GM12878 (cell line): ENCODE measurements at regions not wholly inside any gene's neighbourhood (a gene's known extent, or its start where the extent isn't known, plus 50 kb on each side); places are given as distances from the start of the nearest gene placed in this dataset.

Experiments
- ATAC-seq: fragments of 200-7000 bp; cut with Tn5 transposase; 3 replicates; pipeline ENCODE4 v1.9.1; 2020; ENCODE audit warnings: mild to moderate bottlenecking, moderate library complexity
- BruUV-seq: library from RNA; stranded (reverse); fragments of 400-500 nt; replicated peaks from 2 replicates; lab custom pipeline; 2021; lab: Mats Ljungman, UMichigan
- CTCF ChIA-PET: fragments of 300-600 bp; sonication (Branson Sonifier 250); formaldehyde crosslinking; extraction: SDS; loops from one replicate; lab custom pipeline; 2021; ENCODE audit warnings: inconsistent platforms; lab: Yijun Ruan, JAX
- POLR2A ChIA-PET: fragments of 350-600 bp; formaldehyde crosslinking; extraction: SDS; loops from one replicate; lab custom pipeline; 2021; ENCODE audit warnings: inconsistent platforms; lab: Charles Lee
- RAD21 ChIA-PET: fragments of 300-600 bp; sonication (Branson Sonifier 250); formaldehyde crosslinking; loops from one replicate; lab custom pipeline; 2023; ENCODE audit warnings: antibody characterized with exemption; ENCODE audit not compliant: unreplicated experiment; lab: Charles Lee
- SMC1A ChIA-PET: fragments of 300-600 bp; sonication (Branson Sonifier 250); formaldehyde crosslinking; loops from one replicate; lab custom pipeline; 2023; ENCODE audit not compliant: unreplicated experiment, uncharacterized antibody; lab: Charles Lee
- DNase-seq: peaks from one replicate; pipeline ENCODE4 v3.0.0-alpha.2; 2011; ENCODE audit warnings: low read depth, low spot score
- FAIRE-seq: peaks from 3 replicates; lab custom pipeline; 2011; peaks lifted over from hg19 to GRCh38; lab: Jason Lieb, UNC
- H2AFZ ChIP-seq: 2 replicates; pipeline ENCODE4 v1.6.0; 2011; ENCODE audit warnings: low read depth, low read length, control low read depth; ENCODE audit not compliant: control insufficient read depth
- H3K27ac ChIP-seq: 2 replicates; pipeline ENCODE4 v1.5.1; 2011; ENCODE audit warnings: control low read depth; ENCODE audit not compliant: control insufficient read depth, insufficient read depth
- H3K27me3 ChIP-seq, 2 experiments: replicated peaks in 1 of 2; 2 replicates each; pipeline versions ENCODE4 v1.6.0 to v1.6.1; 2011; ENCODE audit warnings: low read length in 1 of 2; ENCODE audit not compliant: control insufficient read depth in 2 of 2, insufficient read depth in 2 of 2
- H3K36me3 ChIP-seq, 2 experiments: 2 replicates each; pipeline ENCODE4 v1.5.1; 2011; ENCODE audit warnings: low read length in 1 of 2; ENCODE audit not compliant: control insufficient read depth in 2 of 2, insufficient read depth in 2 of 2
- H3K4me1 ChIP-seq: 2 replicates; pipeline ENCODE4 v1.6.1; 2011; ENCODE audit warnings: mild to moderate bottlenecking, low read length, moderate library complexity, mixed read lengths; ENCODE audit not compliant: control insufficient read depth, insufficient read depth
- H3K4me2 ChIP-seq: 2 replicates; pipeline ENCODE4 v1.6.0; 2011; ENCODE audit warnings: control low read depth; ENCODE audit not compliant: control insufficient read depth, insufficient read depth
- H3K4me3 ChIP-seq: fragments of 200-600 bp; sonication (generic); 2 replicates; pipeline ENCODE4 v1.5.1; 2016
- H3K79me2 ChIP-seq: 2 replicates; pipeline ENCODE4 v1.6.0; 2011; ENCODE audit warnings: low read length; ENCODE audit not compliant: control insufficient read depth, insufficient read depth
- H3K9ac ChIP-seq: 2 replicates; pipeline ENCODE4 v1.8.0; 2011; ENCODE audit warnings: low read length, control low read depth, mixed read lengths; ENCODE audit not compliant: control insufficient read depth, insufficient read depth
- H3K9me3 ChIP-seq: replicated peaks from 3 replicates; pipeline ENCODE4 v1.5.1; 2011; ENCODE audit warnings: mild to moderate bottlenecking, low read length; ENCODE audit not compliant: control insufficient read depth, insufficient read depth
- H4K20me1 ChIP-seq: 2 replicates; pipeline ENCODE4 v1.6.0; 2011; ENCODE audit not compliant: control insufficient read depth, insufficient read depth
- ATF7 ChIP-seq: fragments of 450-650 bp; IDR thresholded peaks from 2 replicates; pipeline ENCODE4 v1.6.1; 2016; ENCODE audit warnings: low read depth, mild to moderate bottlenecking
- BACH1 ChIP-seq: fragments of 450-650 bp; IDR thresholded peaks from 2 replicates; pipeline ENCODE4 v1.6.1; 2017; ENCODE audit warnings: mild to moderate bottlenecking, borderline replicate concordance
- CHD1 ChIP-seq: IDR thresholded peaks from 2 replicates; pipeline ENCODE4 v1.6.1; 2012; ENCODE audit warnings: low read depth, low read length, improper control_type of control experiment
- CUX1 ChIP-seq: IDR thresholded peaks from 2 replicates; pipeline ENCODE4 v1.6.1; 2012; ENCODE audit warnings: improper control_type of control experiment, low read depth, low read length; ENCODE audit not compliant: insufficient replicate concordance
- ETV6 ChIP-seq, 2 experiments: fragments of 450-650 bp in 1 of 2; IDR thresholded peaks in 1 of 2; conservative IDR thresholded peaks in 1 of 2; 2 replicates each; pipeline ENCODE4 v1.6.1; 2014; ENCODE audit warnings: antibody characterized with exemption in 1 of 2, borderline replicate concordance in 1 of 2, low read depth in 1 of 2, mild to moderate bottlenecking in 1 of 2, moderate library complexity in 1 of 2
- HDAC6 ChIP-seq: fragments of 200-600 bp; sonication (generic); IDR thresholded peaks from one replicate; pipeline ENCODE4 v1.8.0; 2017; ENCODE audit warnings: antibody characterized with exemption; ENCODE audit not compliant: unreplicated experiment
- IKZF1 ChIP-seq: fragments of 450-650 bp; conservative IDR thresholded peaks from 2 replicates; pipeline ENCODE4 v1.6.1; 2017; ENCODE audit warnings: antibody characterized with exemption, mild to moderate bottlenecking
- MLLT1 ChIP-seq: fragments of 450-650 bp; IDR thresholded peaks from 2 replicates; pipeline ENCODE4 v1.6.1; 2016; ENCODE audit warnings: mild to moderate bottlenecking
- NFIC ChIP-seq: IDR thresholded peaks from 2 replicates; pipeline ENCODE4 v1.6.1; 2012; ENCODE audit warnings: low read depth, mild to moderate bottlenecking, inconsistent platforms, low read length, moderate library complexity
- NR2F1 ChIP-seq: fragments of 450-650 bp; conservative IDR thresholded peaks from 2 replicates; pipeline ENCODE4 v1.6.1; 2017; ENCODE audit warnings: mild to moderate bottlenecking
- RUNX3 ChIP-seq: IDR thresholded peaks from 2 replicates; pipeline ENCODE4 v1.6.1; 2012; ENCODE audit warnings: low read length, inconsistent platforms
- SREBF2 ChIP-seq: IDR thresholded peaks from 2 replicates; pipeline ENCODE4 v1.6.1; 2012; ENCODE audit warnings: mild to moderate bottlenecking, low read length
- STAT3 ChIP-seq: IDR thresholded peaks from 2 replicates; pipeline ENCODE4 v1.6.1; 2011; ENCODE audit warnings: low read depth, low read length, improper control_type of control experiment
- TARDBP ChIP-seq: IDR thresholded peaks from 2 replicates; pipeline ENCODE4 v1.6.1; 2016; ENCODE audit warnings: borderline replicate concordance
- ZNF207 ChIP-seq: fragments of 450-650 bp; IDR thresholded peaks from 2 replicates; pipeline ENCODE4 v1.6.1; 2014; ENCODE audit warnings: antibody characterized with exemption, mild to moderate bottlenecking, borderline replicate concordance
- ZNF24 ChIP-seq: fragments of 450-650 bp; IDR thresholded peaks from 2 replicates; pipeline ENCODE4 v1.6.1; 2017; ENCODE audit warnings: antibody characterized with exemption, mild to moderate bottlenecking
- WGBS: methylation state at CpG from one replicate; pipeline ENCODE4 v1.1.6; 2016; ENCODE audit warnings: low lambda C conversion rate; ENCODE audit not compliant: insufficient replicate concordance, insufficient coverage; ENCODE audit errors: missing lambda C conversion rate; 5-methylcytosine and 5-hydroxymethylcytosine counted together
- in situ Hi-C: fragments of 300-500 bp; cut with MboI; formaldehyde crosslinking; loops from 9 replicates; pipeline ENCODE4 v1.14.3; 2018; ENCODE audit warnings: mixed read lengths
- intact Hi-C: fragments of 100-400 bp; cut with micrococcal nuclease; formaldehyde crosslinking; loops from one replicate; pipeline ENCODE4 v1.14.2; 2022; ENCODE audit not compliant: unreplicated experiment

GRCh38 chr2:188092734-188093133, 198.9 kb upstream of the GULP1 start:
- H3K4me1 ChIP-seq, result no peaks in the 10 kb centered on the region
- no peak overlapping the region for H3K9ac ChIP-seq
- H3K79me2 ChIP-seq, result no peaks in the 10 kb centered on the region
- H3K9me3 ChIP-seq, result no peaks in the 10 kb centered on the region
- SMC1A ChIA-PET, result no interaction called here
- no peak for FAIRE-seq
- H3K27me3 ChIP-seq, result no peaks in the 10 kb centered on the region
- H3K27ac ChIP-seq, result no peak overlapping the region
- RAD21 ChIA-PET, result interaction anchor here (0.6 kb wide), 1 partner anchor 543 kb away, joined by 5 read pairs; no protein-coding TSS in a partner anchor
- BruUV-seq, result no TSS peak
- H3K36me3 ChIP-seq, result no peaks in the 10 kb centered on the region
- no peak overlapping the region for H2AFZ ChIP-seq
- POLR2A ChIA-PET, result no interaction called here
- CTCF ChIA-PET, result no interaction called here
- in situ Hi-C loops, result no loop called here
- no peak for TF ChIP-seq SREBF2
- TF ChIP-seq NFIC, result no peak
- no peak for TF ChIP-seq ZNF207
- TF ChIP-seq STAT3, result no peak
- TF ChIP-seq ETV6 (conservative IDR thresholded peaks at IDR 0.05 in 1 of 2, IDR thresholded peaks at IDR 0.05 in 1 of 2; ENCODE audit: borderline replicate concordance in 1 of 2, low read depth in 1 of 2), result no peak
- no peak for TF ChIP-seq BACH1
- no peak for TF ChIP-seq IKZF1
- TF ChIP-seq ATF7, result no peak
- no peak for TF ChIP-seq MLLT1
- TF ChIP-seq RUNX3, result no peak
- TF ChIP-seq ZNF24, result no peak
- TF ChIP-seq CHD1, result no peak
- TF ChIP-seq NR2F1, result no peak
- no peak for TF ChIP-seq HDAC6
- no peak for TF ChIP-seq CUX1
- TF ChIP-seq TARDBP, result no peak
- TF ChIP-seq, all 136 proteins: peak for 0
- H4K20me1 ChIP-seq, result no peaks in the 10 kb centered on the region
- no peak overlapping the region for H3K4me3 ChIP-seq
- intact Hi-C loops, result no loop called here
- WGBS, result 0% methylated on average over 2 of the region's 2 CpGs
- no peak for ATAC-seq
- DNase-seq, result no peak
- H3K4me2 ChIP-seq, result no peak overlapping the region
